GM18870 (cell line): ENCODE measurements at regions not wholly inside any gene's neighbourhood (a gene's known extent, or its start where the extent isn't known, plus 50 kb on each side); places are given as distances from the start of the nearest gene placed in this dataset.
"Not testable (repeated sequence)": the region's sequence is repeated elsewhere in the genome, so short reads cannot be mapped to it uniquely, and the experiment has no call there.

ENCODE experiments used
- ATAC-seq: cut with Tn5 transposase; IDR thresholded peaks from one replicate; pipeline ENCODE4 v1.9.1; 2021; ENCODE audit warnings: moderate library complexity; ENCODE audit not compliant: unreplicated experiment

DNA sequence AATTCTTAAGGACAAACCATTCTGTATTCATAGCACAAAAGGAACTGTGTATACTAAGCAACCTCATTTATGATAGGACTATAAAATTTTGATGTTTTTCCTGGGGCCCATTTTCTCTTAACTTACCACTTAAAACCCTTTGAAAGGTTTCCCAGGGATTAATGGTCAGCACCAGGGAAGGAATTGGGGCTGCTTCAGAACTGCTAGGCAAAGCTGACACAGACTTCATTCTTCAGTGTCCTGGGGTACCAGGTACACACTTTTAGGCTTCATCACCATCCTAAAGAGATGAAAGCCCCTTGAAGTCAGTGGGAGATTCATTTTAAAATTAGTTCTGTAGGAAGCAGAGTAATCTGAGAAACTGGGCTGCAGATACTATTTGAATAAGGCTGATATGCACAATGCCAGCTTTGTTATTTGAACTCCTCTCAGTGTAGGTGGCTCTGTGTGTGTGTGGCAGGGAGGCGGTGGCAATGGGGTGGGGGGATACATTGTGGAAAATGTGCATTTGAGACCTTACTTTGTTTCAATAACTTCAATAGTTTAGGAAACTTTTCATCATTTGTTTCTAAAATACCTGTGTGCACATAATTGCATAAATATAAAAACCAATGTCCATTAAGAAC, 329.3 kb upstream of the DCN start:
- ATAC-seq, result no peak

DNA sequence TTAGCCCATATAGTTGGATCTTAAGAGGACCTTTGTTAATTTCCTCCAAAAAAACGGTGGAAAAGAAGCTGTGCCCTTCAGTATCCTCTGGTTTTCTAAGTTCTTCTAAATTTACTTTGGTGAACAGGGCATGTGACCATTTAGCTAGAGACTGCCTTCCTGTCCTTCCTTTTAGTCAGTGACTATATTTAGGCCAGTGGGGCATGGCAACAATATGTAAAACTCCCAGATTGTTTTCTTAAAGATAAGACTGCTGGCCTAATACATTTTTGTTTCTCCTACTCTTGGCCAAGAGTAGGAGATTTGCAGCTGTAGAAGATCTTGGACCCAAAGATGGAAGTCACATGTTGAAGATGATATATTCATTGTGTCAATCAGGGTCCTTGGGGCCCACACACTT, 325.1 kb upstream of the DCN start:
- no peak for ATAC-seq

DNA sequence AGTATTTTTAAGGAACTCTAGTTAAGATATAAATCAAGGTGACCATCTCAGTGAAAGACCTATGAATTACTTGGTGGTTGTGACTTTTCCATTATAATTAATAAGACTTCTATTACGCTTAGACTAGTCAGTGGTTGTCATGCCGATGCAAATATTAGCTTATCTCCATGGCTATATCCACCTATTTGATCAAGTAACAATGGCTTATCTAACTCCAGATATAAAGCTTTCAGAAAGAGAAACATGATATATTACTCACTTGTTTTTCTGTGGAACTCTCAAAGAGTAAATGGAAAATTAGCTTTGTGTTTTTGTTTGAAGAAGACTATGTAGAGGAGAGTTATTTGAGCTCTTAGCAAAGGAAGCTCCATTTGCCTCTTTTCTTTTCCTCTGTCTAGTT, 323.8 kb upstream of the DCN start:
- ATAC-seq, result no peak

DNA sequence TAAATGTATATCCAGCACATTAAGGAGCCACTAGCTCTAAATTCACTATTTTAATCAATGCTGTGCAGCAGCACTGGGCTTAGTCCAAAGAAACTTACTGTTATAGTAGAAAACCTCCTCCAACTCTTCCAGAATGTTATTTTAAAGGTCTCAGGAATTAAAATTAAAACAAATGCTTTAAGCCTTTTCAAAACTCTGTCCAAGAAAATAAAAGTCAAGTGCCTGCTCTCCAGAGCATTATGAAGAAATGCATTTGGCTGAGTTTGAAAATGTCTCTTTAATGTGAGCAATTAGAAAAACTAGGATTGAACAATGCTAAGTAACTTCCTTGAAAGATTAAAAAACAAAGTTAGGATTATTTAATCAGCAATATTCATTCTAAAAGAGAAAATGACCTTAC, 322.4 kb upstream of the DCN start:
- no peak for ATAC-seq

- ATAC-seq, result no peak
These were observed 319.6 kb upstream of the DCN start for GRCh38 chr12:91502208-91502607.

DNA sequence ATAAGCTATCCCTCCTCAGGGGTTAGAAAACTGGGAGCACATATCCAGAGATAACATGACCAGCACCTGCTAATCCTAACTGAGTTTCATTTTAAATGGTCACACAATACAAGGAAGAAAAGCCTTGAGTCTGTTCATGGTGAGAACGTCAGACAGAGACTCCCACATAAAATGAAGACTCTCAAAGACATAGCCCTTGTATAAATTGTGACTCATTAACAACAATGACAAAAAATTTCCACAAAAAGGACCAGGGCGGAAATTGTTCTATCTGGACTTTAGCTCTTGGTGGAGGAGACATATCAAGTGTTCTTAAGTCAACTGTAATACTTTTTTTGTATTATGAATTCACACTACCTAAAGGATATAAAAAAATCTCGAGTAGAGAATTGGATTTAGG, 313.7 kb upstream of the DCN start:
- ATAC-seq, result no peak

DNA sequence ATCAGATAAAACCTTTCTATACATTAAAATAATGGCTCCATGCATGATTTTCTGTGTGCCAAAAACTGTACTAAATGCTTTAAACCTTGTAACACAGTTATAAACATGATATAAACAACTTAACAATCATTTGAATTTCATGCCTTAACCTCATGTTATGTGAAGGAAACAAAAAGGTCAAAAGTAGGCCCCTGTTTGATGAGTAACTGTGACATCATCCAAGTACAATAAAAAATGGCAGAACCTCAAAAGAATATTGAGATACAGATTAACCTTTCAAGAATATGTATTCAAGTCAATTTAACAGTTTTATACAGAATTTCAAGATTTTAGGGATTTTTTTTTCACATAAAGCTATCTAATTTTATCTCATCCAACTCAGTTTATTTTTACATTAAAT, 310.7 kb upstream of the DCN start:
- ATAC-seq, result no peak

DNA sequence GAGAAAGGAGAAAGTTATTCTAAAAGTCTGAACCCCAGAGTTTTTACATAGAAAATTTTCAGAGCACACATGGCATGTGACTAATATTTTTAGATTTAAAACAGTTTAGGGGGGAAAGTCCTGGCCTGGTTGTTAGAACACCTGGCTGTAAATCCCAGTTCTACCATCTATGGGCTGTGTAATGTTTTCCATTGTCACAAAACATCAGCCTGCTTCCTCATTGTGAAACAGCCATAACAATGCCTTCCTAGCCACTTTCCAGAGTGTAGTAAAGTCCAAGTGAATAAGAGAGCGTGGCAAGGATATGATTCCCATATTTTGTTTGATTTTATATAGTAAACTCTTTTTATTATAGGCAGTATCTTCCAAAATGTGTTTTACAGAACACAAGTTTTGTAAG, 310.0 kb upstream of the DCN start:
- no peak for ATAC-seq

GRCh38 chr12:91490667-91491311, 308.2 kb upstream of the DCN start:
- no peak for ATAC-seq

DNA sequence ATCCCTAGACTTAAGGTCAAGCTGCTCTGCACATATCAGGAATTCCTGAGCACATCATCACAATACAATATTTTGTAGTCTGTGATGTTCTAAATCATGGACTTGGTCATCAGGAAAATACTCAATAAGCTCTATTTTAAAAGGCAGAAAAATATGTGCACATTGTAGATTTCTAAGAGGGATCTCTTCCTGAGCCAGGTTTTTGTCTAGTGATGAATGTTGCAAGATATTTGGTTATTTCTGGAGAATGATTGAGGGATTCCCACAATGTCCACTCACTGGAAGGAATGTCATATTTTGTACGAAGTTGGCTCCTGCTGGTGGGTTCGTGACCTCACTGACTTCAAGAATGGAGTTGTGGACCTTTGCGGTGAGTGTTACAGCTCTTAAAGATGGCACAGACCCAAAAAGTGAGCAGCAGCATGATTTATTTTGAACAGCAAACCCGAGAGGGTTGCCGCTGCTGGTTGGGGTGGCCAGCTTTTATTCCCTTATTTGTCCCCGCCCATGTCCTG, 300.9 kb upstream of the DCN start:
- ATAC-seq, result no peak

- ATAC-seq, result no peak
These were observed 299.6 kb upstream of the DCN start for GRCh38 chr12:91482231-91482630.

DNA sequence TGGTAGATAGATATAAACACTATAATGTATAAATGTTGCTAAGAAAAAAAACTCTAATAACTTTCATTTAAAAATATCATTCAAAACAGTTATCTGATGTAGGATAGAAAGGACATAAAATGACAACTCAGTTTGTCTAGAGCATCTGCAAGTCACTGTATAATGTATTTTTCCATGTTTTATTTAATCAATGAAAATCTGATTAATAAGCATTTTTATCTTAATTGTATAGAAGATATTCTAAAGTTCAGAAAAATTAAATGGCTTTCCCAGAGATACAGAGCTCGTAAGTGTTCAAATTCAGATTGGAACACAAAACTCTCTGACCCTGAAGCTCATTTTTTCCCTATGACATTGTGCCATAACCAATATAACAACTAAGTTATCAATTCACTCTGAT, 295.9 kb upstream of the DCN start:
- ATAC-seq, result no peak

- ATAC-seq, result no peak
These were observed 285.1 kb upstream of the DCN start for GRCh38 chr12:91467686-91468085.

DNA sequence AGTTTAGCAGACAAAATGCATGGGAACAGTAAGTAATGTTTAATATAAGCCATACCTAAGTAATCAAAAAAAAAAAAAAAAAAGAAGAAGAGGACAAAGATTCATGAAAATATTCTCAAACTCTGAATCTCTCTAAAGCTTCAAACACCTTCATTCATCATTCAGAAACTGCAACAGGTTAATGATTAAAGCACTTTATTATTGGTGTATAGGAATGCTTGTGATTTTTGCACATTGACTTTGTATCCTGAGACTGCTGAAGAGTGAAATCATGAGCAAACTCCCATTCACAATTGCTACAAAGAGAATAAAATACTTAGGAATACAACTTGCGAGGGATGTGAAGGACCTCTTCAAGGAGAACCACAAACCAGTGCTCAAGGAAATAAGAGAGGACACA, 278.4 kb upstream of the DCN start:
- ATAC-seq, result no peak

GRCh38 chr12:91460469-91460868, 277.9 kb upstream of the DCN start:
- no peak for ATAC-seq

- ATAC-seq, result no peak
These were observed 272.7 kb upstream of the DCN start for GRCh38 chr12:91455321-91455720.

- no peak for ATAC-seq
These were observed 271.6 kb upstream of the DCN start for GRCh38 chr12:91454179-91454578.

DNA sequence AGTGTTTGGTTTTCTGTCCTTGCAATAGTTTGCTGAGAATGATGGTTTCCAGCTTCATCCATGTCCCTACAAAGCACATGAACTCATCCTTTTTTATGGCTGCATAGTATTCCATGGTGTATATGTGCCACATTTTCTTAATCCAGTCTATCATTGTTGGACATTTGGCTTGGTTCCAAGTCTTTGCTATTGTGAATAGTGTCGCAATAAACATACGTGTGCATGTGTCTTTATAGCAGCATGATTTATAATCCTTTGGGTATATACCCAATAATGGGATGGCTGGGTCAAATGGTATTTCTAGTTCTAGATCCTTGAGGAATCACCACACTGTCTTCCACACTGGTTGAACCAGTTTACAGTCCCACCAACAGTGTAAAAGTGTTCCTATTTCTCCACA, 269.8 kb upstream of the DCN start:
- not testable (repeated sequence) for ATAC-seq

DNA sequence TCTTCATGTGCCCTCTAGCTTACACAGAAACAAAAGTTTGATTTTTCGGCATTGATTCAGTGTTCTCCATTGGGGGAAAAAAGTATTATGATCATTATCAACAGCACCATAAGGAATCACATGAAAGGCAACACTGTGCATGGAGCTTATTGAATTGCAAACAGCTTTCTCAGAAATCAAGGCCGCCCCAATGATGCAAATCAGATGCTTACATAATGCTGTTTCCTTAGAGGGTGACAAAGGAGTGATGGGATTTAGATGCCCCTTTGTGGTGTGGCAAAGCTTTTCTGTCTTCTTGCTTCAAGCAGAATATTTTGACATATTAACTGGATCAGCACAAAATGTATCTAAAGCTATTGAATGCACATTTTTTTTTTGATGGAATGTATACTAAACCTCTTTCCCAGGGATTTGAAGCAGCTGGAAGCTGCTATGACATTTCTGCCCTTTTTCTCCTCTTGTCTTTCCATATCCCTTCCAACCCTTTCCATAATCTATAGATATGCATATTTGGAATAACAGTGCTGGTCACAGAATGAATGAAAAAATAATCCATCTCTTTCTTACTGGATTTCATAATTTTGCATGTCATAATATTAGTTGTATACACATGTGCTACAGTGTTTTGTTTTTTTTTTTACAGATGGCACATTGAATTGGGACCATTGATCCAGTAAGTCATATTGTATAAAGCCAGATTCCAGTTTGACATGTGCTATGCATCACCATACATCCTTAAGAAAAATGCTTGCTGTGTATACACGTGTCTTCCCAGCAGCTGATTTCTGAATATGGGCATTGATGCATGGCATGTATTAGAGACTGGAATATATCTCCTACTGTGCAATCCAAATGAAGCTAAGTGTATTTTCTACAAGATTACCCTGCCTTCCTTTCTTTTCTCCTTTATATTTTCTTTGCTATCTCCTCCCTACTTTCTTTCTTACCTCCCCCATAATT, 259.7 kb upstream of the DCN start:
- ATAC-seq, result no peak

DNA sequence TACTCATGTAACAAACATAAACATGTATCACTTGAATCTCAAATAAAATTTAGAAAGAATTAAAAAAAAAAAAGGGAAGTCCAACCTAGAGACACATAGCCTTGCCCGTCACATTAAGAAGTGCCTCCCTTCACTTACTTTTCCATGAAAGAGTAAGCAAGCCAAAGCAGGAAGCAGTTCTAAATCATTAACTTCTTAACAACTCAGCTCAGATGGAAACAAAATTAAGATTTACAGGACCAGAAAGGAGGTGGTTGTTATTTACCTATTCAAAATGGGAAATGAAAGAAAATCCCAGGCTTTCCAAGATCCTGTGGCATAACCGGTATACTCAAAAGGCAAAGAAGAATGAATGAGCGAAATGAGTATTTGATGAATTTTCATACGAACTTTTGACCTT, 258.6 kb upstream of the DCN start:
- ATAC-seq, result no peak

DNA sequence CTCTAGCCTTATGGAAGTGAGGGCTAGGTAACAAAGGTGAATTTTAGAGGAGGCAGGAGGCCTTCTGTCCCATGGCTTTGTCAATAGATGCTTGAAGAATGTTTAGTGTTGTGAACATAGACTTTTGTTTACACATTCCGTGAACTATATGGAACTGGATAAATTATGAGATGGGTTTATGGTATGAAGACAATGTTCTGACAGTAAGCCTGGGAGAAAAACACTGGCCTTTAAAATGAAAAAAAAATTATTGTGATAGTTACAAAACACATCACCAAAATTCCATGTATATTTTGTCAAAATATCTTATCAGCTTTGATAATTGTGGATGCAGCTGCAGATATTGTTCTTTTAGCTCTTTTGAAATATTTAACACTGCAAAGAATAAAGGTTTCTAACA, 251.5 kb upstream of the DCN start:
- ATAC-seq, result no peak

GRCh38 chr12:91432755-91433154, 250.1 kb upstream of the DCN start:
- ATAC-seq, result no peak
